Posterior vena cava (tissue), 2 donors: ENCODE measurements at regions not wholly inside any gene's neighbourhood (a gene's known extent, or its start where the extent isn't known, plus 50 kb on each side); places are given as distances from the start of the nearest gene placed in this dataset.

ENCODE experiments used
- DNase-seq: peaks from one replicate; pipeline ENCODE4 v3.0.0-alpha.2; 2020; ENCODE audit warnings: low spot score
- intact Hi-C, 2 donors: fragments of 100-400 bp; cut with DNase I; formaldehyde crosslinking; loops; one replicate each; pipeline versions ENCODE4 v1.14.1 to v1.14.2; 2022 to 2023
- donor health status: DM: yes; HTN: yes; CAD: no.
- donor health status: DM: yes; HTN: yes; CAD: no.

DNA sequence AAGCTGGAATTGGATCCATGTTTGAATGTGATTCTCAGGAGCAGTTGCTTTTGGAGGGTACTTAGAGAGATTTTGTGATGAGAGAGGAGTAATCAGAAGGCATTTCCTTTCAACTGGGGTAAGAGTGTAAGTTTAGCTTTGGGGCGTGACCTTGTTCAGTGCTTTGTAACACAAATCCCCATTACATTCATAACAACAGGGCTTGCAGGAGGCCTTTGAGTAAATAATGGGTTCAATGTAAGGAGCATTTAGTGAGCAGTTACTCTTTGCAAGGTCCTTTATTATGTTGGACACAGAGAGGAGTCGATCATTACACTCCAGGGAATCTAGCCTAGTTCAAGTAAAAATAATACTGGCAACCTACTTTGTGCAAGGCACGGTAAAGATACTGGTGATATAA is 74.0 kb upstream of the AFF2 start:
- DNase-seq, result no peak
- intact Hi-C loops, result no loop called here

- intact Hi-C loops, result no loop called here
- DNase-seq, result no peak
These were observed 59.0 kb upstream of the AFF2 start for GRCh38 chrX:148441387-148441786.

DNA sequence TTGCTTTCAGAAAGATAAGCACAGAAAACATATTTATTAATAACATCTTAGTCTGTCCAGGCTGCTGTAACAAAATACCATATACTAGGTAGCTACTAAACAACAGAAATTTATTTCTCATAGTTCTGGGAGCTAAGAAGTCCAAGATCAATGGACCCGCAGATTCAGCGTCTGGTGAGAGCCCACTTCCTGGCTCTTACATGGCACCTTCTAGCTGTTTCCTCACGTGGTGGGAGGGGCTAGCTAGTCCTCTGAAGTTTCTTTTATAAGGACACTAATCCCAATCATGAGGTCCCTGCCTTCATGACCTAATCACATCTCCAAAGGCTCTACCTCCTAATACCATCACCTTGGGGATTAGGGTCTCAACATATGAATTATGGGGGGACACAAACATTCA is 57.2 kb upstream of the AFF2 start:
- intact Hi-C loops, result no loop called here
- DNase-seq, result no peak

DNA sequence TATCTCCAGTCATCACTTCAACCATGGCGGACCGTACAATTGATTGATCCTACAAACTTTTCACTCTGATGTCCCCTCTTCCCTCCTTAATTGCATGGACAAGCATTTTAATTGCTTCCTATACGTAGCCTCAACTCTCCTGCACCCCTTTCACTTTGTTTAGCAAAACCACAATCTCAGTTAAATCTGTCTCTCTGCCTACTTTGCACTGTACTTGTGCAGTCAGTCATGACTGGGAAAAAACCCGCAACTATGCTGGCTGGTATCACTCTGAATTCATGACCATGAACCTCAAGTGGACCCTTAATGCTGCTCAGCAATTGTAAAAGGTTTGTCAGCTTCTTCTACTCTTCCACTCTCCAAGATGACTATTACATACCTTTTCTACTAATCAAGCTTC is 51.7 kb upstream of the AFF2 start:
- intact Hi-C loops, result no loop called here
- no peak for DNase-seq
